ENCODE measurements at regions not wholly inside any gene's neighbourhood (a gene's known extent, or its start where the extent isn't known, plus 50 kb on each side); places are given as distances from the start of the nearest gene placed in this dataset.

DNA sequence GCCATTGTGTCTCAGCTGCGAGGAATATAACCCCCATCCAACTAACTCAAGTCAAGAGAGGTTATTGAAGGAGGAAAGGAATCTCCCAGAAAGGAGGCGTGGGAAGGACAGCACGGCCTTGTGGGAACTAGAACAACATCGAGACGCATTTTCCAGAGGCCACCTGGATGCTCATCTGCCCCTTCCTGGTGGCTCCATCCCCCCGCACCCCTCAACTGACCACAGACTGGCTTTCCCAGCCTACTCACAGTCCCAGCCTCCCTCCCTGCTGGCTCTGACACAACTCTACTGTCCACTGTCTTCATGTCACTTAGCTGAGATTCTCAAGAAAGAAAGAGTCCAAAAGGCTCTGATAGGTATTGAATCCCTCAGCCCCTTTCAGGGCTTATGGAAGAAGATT is 66.0 kb upstream of the CLMN start:
- TF ChIP-seq, protein P1, sequence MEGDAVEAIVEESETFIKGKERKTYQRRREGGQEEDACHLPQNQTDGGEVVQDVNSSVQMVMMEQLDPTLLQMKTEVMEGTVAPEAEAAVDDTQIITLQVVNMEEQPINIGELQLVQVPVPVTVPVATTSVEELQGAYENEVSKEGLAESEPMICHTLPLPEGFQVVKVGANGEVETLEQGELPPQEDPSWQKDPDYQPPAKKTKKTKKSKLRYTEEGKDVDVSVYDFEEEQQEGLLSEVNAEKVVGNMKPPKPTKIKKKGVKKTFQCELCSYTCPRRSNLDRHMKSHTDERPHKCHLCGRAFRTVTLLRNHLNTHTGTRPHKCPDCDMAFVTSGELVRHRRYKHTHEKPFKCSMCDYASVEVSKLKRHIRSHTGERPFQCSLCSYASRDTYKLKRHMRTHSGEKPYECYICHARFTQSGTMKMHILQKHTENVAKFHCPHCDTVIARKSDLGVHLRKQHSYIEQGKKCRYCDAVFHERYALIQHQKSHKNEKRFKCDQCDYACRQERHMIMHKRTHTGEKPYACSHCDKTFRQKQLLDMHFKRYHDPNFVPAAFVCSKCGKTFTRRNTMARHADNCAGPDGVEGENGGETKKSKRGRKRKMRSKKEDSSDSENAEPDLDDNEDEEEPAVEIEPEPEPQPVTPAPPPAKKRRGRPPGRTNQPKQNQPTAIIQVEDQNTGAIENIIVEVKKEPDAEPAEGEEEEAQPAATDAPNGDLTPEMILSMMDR (conservative IDR thresholded peaks at IDR 0.05): no peak

DNA sequence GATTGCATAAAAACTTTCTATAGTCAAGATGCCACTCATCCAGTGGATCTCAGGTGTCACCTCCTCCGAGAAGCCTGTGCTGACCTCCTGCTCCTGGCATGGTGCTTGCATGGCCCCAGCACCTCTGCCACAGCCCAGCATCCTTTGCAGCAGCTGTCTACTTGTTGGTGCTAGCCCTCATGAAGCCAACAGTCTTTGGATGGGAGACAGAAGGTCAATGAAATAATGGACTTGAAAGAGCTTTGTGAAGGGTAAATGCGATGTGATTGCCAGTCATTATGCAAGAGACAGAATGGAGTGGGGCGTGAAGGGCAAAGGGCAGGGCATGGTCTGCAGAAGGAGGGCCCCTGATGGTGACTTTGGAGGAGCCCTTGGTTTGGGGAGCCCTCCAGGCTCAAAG is 63.0 kb upstream of the CLMN start:
- H3K27ac ChIP-seq: no peak overlapping the region

More for the DNA sequence above, 66.0 kb upstream of the CLMN start:
- H3K27ac ChIP-seq: no peak overlapping the region

DNA sequence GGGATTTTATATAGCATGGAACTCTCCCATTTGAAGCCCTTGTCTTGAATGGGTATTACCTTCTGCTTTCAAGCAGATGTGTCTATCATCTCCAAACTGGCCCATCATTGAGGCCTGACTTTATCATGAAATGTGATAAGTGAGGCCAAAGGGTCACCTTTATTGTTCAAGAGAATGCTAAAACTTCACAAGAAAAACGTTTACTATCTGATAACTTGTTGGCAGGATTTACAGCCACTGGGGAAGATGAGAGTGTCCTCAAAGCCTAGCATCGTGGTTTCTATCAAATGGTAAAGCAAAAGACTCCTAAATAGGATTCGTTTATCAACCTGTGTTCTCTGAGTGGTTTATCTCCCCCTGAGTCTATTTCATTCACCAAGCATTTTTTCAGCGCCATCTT is 62.0 kb upstream of the CLMN start:
- no peak overlapping the region for H3K27ac ChIP-seq
- TF ChIP-seq, protein P1 (conservative IDR thresholded peaks at IDR 0.05): no peak

More for the DNA sequence above, 63.0 kb upstream of the CLMN start:
- TF ChIP-seq, protein P1 (conservative IDR thresholded peaks at IDR 0.05): no peak

DNA sequence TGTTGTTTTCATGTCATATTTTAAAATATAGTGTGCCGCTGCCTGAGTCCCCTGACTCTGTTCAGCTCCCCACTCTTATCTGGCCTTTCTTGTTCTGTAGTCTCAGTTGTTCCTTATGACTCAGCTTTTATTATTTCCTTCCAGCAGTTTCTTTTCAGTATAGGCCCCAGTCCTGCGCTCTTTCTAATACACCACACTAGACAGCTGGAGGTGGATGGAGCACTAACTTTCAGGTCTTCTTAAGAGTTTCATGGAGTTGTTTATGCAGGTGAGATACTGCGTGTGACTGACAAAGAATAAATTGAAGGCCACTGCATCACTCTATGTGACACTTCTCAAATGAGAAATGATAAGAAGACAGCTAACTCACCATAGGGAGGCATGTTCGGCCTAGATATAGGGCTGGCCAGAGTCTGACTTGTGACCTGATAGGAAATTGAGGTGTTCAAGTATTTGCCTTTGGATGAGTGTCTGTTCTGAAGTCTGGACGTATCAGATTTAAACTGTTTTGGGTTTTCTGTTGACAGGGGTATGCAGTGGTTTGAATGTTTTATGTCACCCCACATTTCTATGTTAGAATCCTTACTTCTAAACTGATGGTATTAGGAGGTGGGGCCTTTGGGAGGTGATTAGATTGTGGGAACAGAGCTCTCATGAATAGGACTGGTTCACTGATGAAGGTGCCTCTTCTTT is 60.8 kb upstream of the CLMN start:
- TF ChIP-seq, protein P1 (conservative IDR thresholded peaks at IDR 0.05): no peak
- no peak overlapping the region for H3K27ac ChIP-seq

DNA sequence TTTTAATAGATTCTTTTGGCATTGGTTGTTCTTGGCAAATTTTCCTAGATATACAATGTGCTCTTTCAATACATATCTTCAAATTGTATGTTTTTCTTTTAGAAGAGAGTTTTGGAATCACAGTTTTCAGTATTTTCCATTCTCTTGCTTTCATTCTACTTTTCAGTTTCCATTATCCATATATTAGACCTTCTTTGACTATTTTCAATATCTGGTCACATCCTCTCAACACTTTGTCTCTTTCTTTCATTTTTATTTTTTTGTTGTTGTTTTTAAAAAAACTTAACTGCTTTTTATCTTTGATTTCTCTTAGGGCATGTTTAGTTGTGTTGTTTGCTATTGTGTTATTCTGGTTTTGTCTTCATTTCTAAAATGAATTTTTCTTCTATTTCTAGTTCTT is 59.9 kb upstream of the CLMN start:
- no peak overlapping the region for H3K27ac ChIP-seq
- TF ChIP-seq, protein P1 (conservative IDR thresholded peaks at IDR 0.05): no peak

DNA sequence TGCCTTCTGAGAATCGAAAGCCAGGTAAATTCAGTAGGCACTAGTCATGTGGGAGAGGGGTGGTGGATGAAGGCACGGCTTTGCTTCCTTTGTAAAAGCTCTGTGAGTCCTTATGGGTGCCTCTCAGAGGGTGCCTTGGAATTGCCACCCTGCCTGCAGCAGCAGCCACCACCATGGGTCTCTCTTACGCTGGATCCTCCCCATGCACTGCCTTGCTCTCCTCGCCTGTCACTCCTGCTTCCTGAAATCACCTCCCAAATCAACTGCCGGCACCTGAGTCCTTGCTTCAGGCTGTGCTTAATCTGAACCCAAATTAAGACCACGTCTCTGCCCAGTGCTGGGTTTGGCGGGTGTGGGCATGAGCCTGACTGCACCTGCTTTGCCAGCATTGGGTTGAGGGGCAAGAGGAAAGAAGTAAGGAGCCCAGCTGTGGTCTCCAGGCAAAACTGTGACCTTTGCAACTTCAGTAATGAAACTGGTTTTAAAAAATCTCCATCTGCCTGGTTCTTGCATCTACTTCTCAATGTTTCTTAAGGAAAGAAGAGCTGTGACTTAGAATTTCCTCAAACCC is 55.9 kb upstream of the CLMN start:
- TF ChIP-seq, protein P1 (conservative IDR thresholded peaks at IDR 0.05): no peak
- no peak overlapping the region for H3K27ac ChIP-seq

DNA sequence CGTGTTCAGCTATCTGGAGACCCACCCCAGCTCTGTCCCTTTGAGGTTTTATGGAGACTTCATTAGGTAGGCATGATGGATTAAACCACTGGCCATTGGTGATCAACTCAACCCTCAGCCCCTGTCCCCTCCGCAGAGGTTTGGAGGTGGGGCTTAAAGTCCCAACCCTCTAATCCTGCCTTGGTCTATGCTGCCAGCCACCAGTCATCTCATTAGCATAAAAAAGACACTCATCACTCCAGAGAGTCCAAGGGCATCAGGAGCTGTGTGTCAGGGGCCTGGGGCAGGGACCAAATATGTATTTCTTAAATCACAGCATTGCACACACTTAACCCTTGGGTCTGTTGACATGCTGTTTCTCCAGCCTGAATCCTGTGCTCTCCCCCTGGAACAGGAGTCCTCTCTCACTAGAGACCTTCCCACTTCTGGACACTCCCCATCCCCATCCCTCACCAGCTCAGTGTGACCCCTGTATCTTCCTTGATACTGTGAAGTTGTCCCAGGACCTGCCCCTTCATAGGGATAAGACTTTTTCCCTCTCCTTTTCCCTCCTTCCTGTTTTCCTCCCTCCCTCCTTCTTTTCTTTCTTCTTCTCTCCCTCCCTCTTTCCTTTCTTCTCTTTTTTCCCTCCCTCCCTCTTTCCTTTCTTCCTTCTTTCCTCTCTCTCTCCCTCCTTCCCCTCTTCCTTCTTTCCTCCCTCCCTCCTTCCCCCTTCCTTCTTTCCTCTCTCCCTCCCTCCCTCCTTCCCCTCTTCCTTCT is 54.7 kb upstream of the CLMN start:
- TF ChIP-seq, protein P1 (conservative IDR thresholded peaks at IDR 0.05): no peak
- H3K27ac ChIP-seq: no peak overlapping the region

Measured in VCaP (cell line).